A549 (cell line): ENCODE measurements at regions not wholly inside any gene's neighbourhood (a gene's known extent, or its start where the extent isn't known, plus 50 kb on each side); places are given as distances from the start of the nearest gene placed in this dataset.

ENCODE experiments used
- CHD2 ChIP-seq: fragments of 150-350 bp; IDR thresholded peaks from 2 replicates; pipeline ENCODE4 v1.6.1; 2014; ENCODE audit warnings: low read length; ENCODE audit not compliant: partially characterized antibody
- ELK1 ChIP-seq: fragments of 150-350 bp; IDR thresholded peaks from 2 replicates; pipeline ENCODE4 v1.6.1; 2014; ENCODE audit warnings: low read depth, mild to moderate bottlenecking, low read length
- POLR2A ChIP-seq: IDR thresholded peaks from 2 replicates; pipeline ENCODE4 v1.6.1; 2012; ENCODE audit warnings: mild to moderate bottlenecking, low read length
- RCOR1 ChIP-seq: fragments of 150-350 bp; IDR thresholded peaks from 2 replicates; pipeline ENCODE4 v1.6.1; 2014; ENCODE audit warnings: antibody characterized with exemption, low read length, low read depth
- SMC3 ChIP-seq: fragments of >200 bp; sonication (Bioruptor Twin); formaldehyde crosslinking; IDR thresholded peaks from 3 replicates; pipeline ENCODE4 v1.6.1; 2018; ENCODE audit warnings: inconsistent platforms
- ZNF302 ChIP-seq: fragments of 250-450 bp; sonication (Bioruptor Pico); IDR thresholded peaks from 2 replicates; pipeline ENCODE4 v1.9.0; 2021; ENCODE audit warnings: inconsistent platforms, mild to moderate bottlenecking, moderate library complexity
- TF ChIP-seq, protein P1 (sequence below): fragments of >200 bp; sonication (Bioruptor Twin); formaldehyde crosslinking; IDR thresholded peaks from 3 replicates; pipeline ENCODE4 v1.5.1; 2016
- TF ChIP-seq, protein P2 (sequence below): IDR thresholded peaks from 2 replicates; pipeline ENCODE4 v1.6.1; 2012

DNA sequence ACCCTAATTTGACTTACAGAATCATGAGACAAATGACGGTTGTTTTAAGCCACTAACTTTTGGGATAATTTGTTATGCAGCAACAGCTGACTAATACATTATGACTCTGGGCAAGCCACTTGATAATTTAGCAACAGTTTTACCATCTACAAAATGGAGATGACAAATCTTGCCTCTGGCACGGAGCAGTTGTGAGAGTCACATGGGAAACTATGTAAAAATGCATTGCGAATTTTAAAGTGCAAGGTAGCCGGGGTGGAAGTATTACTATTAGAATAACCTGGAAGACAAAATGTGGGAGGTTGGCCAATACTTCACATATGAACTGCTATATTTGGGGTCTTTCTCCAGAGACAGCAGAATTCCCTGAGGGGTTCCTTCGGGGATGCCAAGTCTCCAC, 328.7 kb downstream of the CTTN start:
- TF ChIP-seq, protein P1, sequence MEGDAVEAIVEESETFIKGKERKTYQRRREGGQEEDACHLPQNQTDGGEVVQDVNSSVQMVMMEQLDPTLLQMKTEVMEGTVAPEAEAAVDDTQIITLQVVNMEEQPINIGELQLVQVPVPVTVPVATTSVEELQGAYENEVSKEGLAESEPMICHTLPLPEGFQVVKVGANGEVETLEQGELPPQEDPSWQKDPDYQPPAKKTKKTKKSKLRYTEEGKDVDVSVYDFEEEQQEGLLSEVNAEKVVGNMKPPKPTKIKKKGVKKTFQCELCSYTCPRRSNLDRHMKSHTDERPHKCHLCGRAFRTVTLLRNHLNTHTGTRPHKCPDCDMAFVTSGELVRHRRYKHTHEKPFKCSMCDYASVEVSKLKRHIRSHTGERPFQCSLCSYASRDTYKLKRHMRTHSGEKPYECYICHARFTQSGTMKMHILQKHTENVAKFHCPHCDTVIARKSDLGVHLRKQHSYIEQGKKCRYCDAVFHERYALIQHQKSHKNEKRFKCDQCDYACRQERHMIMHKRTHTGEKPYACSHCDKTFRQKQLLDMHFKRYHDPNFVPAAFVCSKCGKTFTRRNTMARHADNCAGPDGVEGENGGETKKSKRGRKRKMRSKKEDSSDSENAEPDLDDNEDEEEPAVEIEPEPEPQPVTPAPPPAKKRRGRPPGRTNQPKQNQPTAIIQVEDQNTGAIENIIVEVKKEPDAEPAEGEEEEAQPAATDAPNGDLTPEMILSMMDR, result no peak
- TF ChIP-seq, protein P2, sequence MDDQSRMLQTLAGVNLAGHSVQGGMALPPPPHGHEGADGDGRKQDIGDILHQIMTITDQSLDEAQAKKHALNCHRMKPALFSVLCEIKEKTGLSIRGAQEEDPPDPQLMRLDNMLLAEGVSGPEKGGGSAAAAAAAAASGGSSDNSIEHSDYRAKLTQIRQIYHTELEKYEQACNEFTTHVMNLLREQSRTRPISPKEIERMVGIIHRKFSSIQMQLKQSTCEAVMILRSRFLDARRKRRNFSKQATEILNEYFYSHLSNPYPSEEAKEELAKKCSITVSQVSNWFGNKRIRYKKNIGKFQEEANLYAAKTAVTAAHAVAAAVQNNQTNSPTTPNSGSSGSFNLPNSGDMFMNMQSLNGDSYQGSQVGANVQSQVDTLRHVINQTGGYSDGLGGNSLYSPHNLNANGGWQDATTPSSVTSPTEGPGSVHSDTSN, result no peak
- TF ChIP-seq ZNF302 (CRISPR knock-in tag), result no peak
- TF ChIP-seq RCOR1, result no peak
- TF ChIP-seq POLR2A, result no peak
- no peak for TF ChIP-seq ELK1
- TF ChIP-seq CHD2, result no peak
- no peak for TF ChIP-seq SMC3
